ENCODE measurements at regions not wholly inside any gene's neighbourhood (a gene's known extent, or its start where the extent isn't known, plus 50 kb on each side); places are given as distances from the start of the nearest gene placed in this dataset.

GRCh38 chr5:173782671-173783101 is 105.5 kb upstream of the CPEB4 start (continued):
- TF ChIP-seq CCAR2 (IDR thresholded peaks at IDR 0.05; ENCODE audit: low read depth, low read length) (no peak), FOSL1 (tag; conservative IDR thresholded peaks at IDR 0.05) (no peak), GMEB1 (CRISPR knock-in tag; IDR thresholded peaks at IDR 0.05) (peak; percentile 54; the same call in 1 of the 2 replicates), NCOA1 (IDR thresholded peaks at IDR 0.05; ENCODE audit: low read depth) (peak; percentile 74), CHD7 (IDR thresholded peaks at IDR 0.05; ENCODE audit: low read depth, low read length) (no peak), MTA2 (IDR thresholded peaks at IDR 0.05; ENCODE audit: low read depth) (peak; percentile 78), MECOM (CRISPR knock-in tag; IDR thresholded peaks at IDR 0.05) (0 out of 2 replicates have a peak, but pooled peaks have one; percentile 46), YY1 (IDR thresholded peaks at IDR 0.05; ENCODE audit: borderline replicate concordance in 1 of 3, control insufficient read depth in 1 of 3, extremely low read depth in 1 of 3, insufficient read depth in 3 of 3, insufficient read length in 1 of 3, insufficient replicate concordance in 2 of 3, low read depth in 1 of 3, low read length in 2 of 3) (peak in 1 of 3 experiments; percentile 28), RNF219 (CRISPR knock-in tag; IDR thresholded peaks at IDR 0.05) (no peak), C11orf30 (IDR thresholded peaks at IDR 0.05; ENCODE audit: low read depth) (peak; percentile 96), ZFPM2 (CRISPR knock-in tag; IDR thresholded peaks at IDR 0.05) (no peak), ZNF79 (CRISPR knock-in tag; IDR thresholded peaks at IDR 0.05; ENCODE audit: low read depth) (peak; percentile 51; the same call in 1 of the 2 replicates), PTBP1 (IDR thresholded peaks at IDR 0.05; ENCODE audit: low read depth, low read length) (no peak), CSDE1 (IDR thresholded peaks at IDR 0.05) (peak in 1 of 2 experiments; percentile 64; a peak in 1 of 4 replicates)

All from K562 (cell line).